Sigmoid colon (tissue), 6 donors: ENCODE measurements at regions not wholly inside any gene's neighbourhood (a gene's known extent, or its start where the extent isn't known, plus 50 kb on each side); places are given as distances from the start of the nearest gene placed in this dataset.

Experiments used
- DNase-seq: peaks from one replicate; pipeline ENCODE4 v3.0.0-alpha.2; 2019
- H3K27ac ChIP-seq, 4 donors: fragments of 200-600 bp; sonication (generic); one replicate each; pipeline ENCODE4 v1.5.1; 2016 to 2019; ENCODE audit warnings: mild to moderate bottlenecking in 1 of 4
- H3K27me3 ChIP-seq, 3 donors: fragments of 200-600 bp; sonication (generic); one replicate each; pipeline ENCODE4 v1.5.1; 2019; ENCODE audit warnings: mild to moderate bottlenecking in 1 of 3
- H3K36me3 ChIP-seq, 4 donors: fragments of 200-600 bp; sonication (generic); one replicate each; pipeline ENCODE4 v1.5.1; 2016 to 2019
- H3K4me1 ChIP-seq, 4 donors: fragments of 200-600 bp; sonication (generic); one replicate each; pipeline ENCODE4 v1.5.1; 2017 to 2019
- H3K4me3 ChIP-seq, 4 donors: fragments of 200-600 bp; sonication (generic); one replicate each; pipeline ENCODE4 v1.5.1; 2017 to 2019; ENCODE audit warnings: mild to moderate bottlenecking in 2 of 4, moderate library complexity in 1 of 4
- H3K9me3 ChIP-seq, 4 donors: fragments of 200-600 bp in 3 of 4; sonication (generic) in 3 of 4; one replicate each; pipeline versions ENCODE4 v1.5.1 to v1.6.1; 2013 to 2019
- EP300 ChIP-seq, 4 donors: sonication (generic); formaldehyde crosslinking; IDR thresholded peaks; one replicate each; pipeline ENCODE4 v1.6.1; 2017; ENCODE audit warnings: antibody characterized with exemption in 4 of 4
- POLR2A ChIP-seq, 2 donors: fragments of 450-650 bp; IDR thresholded peaks; one replicate each; pipeline ENCODE4 v1.6.1; 2016; ENCODE audit warnings: antibody characterized with exemption in 2 of 2, mild to moderate bottlenecking in 2 of 2, moderate library complexity in 2 of 2
- POLR2AphosphoS5 ChIP-seq, 4 donors: sonication (generic); formaldehyde crosslinking; IDR thresholded peaks; one replicate each; pipeline ENCODE4 v1.6.1; 2017; ENCODE audit warnings: antibody characterized with exemption in 4 of 4
- WGBS, 2 donors: extraction: QIAGEN DNeasy Blood & Tissue Kit; methylation state at CpG; one replicate each; pipeline ENCODE4 v1.1.7; 2013; 5-methylcytosine and 5-hydroxymethylcytosine counted together
- intact Hi-C: fragments of 100-400 bp; cut with DNase I; formaldehyde crosslinking; loops from one replicate; pipeline ENCODE4 v1.15.1; 2023
- TF ChIP-seq, protein P1 (sequence below), 4 experiments: fragments of 450-650 bp in 3 of 4; fragments of 200-600 bp in 1 of 4; IDR thresholded peaks; one replicate each; pipeline ENCODE4 v1.5.1; 2016 to 2019; ENCODE audit warnings: antibody characterized with exemption in 4 of 4, mild to moderate bottlenecking in 3 of 4, moderate library complexity in 2 of 4
- donor health status: healthy with polysubstance abuse.
- donor health status: healthy.

DNA sequence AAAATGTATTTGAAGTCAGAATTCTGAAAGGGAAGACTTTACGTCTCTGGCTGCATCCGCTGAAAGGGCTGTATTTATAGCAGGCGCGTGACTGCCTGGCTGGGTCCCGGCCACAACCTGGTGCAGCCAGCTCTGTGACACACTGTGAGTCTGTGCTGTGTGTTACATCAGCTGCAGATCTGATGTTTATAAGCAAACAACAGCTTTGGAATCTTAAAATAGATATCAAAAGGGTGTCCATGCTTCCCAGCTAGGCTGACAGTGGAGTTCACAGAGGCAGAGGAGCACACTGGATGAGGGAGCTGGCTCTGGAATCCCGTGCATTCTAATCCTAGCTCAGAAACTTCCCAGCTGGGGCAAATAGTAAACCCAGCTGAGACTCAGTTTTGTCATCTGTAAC is 433.4 kb upstream of the BRINP1 start:
- Histone ChIP-seq H3K4me3 (no peak overlapping the region), H3K27me3 (no peaks in the 10 kb centered on the region), H3K9me3 (no peaks in the 10 kb centered on the region), H3K36me3 (no peaks in the 10 kb centered on the region), H3K4me1 (peaks cover 0 to 17% (median 11%) of the 10 kb centered on the region in 4 donors), H3K27ac (peak overlapping the region in 3 of 4 donors; percentile 45 to 66 (median 58))
- intact Hi-C loops = loop anchor here (5.0 kb wide), 1 partner anchor 65 kb away; no protein-coding TSS in a partner anchor
- TF ChIP-seq POLR2AphosphoS5 (IDR thresholded peaks at IDR 0.05) (peak in 3 of 4 donors; percentile 58 to 76 (median 72)), POLR2A (IDR thresholded peaks at IDR 0.05) (no peak), EP300 (IDR thresholded peaks at IDR 0.05) (peak in 3 of 4 donors; percentile 25 to 72 (median 37))
- WGBS, 2 donors = 15 to 27% methylated on average over 6 of the region's 6 CpGs
- DNase-seq = peak; percentile 85

DNA sequence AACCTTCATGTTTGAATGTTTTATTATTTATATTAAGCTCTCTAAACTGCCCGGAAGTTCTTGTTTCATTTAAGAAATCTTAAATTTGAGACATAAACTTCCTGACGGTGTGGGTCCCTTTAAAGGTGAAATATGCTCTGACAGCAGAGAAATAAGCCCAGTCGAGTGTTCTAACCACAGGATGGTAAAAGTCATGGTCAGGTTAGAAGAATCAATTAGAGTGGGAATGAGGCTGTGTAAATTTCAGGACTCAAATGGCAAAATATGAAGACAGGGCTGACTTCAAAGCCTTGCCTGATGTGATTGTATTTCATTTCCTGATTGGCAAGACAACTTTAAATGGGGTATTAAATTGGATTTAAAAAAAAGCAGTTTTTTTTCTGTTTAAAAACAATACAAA is 432.9 kb upstream of the BRINP1 start:
- peak overlapping the region in 3 of 4 donors; percentile 45 to 66 (median 58) for H3K27ac ChIP-seq
- no peaks in the 10 kb centered on the region for H3K9me3 ChIP-seq
- DNase-seq = no peak
- H3K27me3 ChIP-seq = no peaks in the 10 kb centered on the region
- 30 to 33% methylated on average over 3 of the region's 3 CpGs for WGBS, 2 donors
- no peaks in the 10 kb centered on the region for H3K36me3 ChIP-seq
- H3K4me1 ChIP-seq = peaks cover 0 to 17% (median 11%) of the 10 kb centered on the region in 4 donors
- intact Hi-C loops = loop anchor here (5.0 kb wide), 1 partner anchor 65 kb away; no protein-coding TSS in a partner anchor
- TF ChIP-seq POLR2A (IDR thresholded peaks at IDR 0.05) (no peak), EP300 (IDR thresholded peaks at IDR 0.05) (no peak), POLR2AphosphoS5 (IDR thresholded peaks at IDR 0.05) (no peak)
- TF ChIP-seq, protein P1, sequence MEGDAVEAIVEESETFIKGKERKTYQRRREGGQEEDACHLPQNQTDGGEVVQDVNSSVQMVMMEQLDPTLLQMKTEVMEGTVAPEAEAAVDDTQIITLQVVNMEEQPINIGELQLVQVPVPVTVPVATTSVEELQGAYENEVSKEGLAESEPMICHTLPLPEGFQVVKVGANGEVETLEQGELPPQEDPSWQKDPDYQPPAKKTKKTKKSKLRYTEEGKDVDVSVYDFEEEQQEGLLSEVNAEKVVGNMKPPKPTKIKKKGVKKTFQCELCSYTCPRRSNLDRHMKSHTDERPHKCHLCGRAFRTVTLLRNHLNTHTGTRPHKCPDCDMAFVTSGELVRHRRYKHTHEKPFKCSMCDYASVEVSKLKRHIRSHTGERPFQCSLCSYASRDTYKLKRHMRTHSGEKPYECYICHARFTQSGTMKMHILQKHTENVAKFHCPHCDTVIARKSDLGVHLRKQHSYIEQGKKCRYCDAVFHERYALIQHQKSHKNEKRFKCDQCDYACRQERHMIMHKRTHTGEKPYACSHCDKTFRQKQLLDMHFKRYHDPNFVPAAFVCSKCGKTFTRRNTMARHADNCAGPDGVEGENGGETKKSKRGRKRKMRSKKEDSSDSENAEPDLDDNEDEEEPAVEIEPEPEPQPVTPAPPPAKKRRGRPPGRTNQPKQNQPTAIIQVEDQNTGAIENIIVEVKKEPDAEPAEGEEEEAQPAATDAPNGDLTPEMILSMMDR (IDR thresholded peaks at IDR 0.05) = no peak
- H3K4me3 ChIP-seq = no peak overlapping the region

GRCh38 chr9:119801311-119801710 is 432.1 kb upstream of the BRINP1 start:
- Histone ChIP-seq H3K4me3 (no peak overlapping the region), H3K36me3 (no peaks in the 10 kb centered on the region), H3K9me3 (no peaks in the 10 kb centered on the region), H3K27ac (peak overlapping the region in 3 of 4 donors; percentile 29 to 58 (median 45)), H3K4me1 (peaks cover 0 to 17% (median 11%) of the 10 kb centered on the region in 4 donors), H3K27me3 (no peaks in the 10 kb centered on the region)
- TF ChIP-seq POLR2A (IDR thresholded peaks at IDR 0.05) (no peak), POLR2AphosphoS5 (IDR thresholded peaks at IDR 0.05) (no peak), EP300 (IDR thresholded peaks at IDR 0.05) (no peak)
- TF ChIP-seq, protein P1 (IDR thresholded peaks at IDR 0.05) = no peak
- 78 to 89% methylated on average over 4 of the region's 4 CpGs for WGBS, 2 donors
- DNase-seq = no peak
- intact Hi-C loops = loop anchor here (5.0 kb wide), 1 partner anchor 66 kb away; no protein-coding TSS in a partner anchor

DNA sequence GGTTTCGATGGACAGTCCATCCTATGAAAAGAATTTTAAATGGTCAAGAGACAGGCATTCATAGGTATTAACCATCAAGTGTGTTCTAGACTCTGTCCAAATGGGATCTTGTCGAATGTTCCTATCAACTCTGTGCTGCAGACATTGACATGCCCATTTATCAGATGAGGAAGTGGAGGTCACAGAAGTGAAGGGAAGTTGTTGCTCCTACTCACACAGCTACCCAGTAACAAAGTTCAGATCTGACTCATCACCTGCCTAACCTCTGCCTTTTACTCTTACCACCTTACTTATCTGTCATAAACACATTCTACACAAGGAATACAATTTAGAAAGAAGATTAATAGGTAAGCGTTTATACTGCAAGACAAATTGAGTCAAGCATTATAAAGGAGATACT is 426.2 kb upstream of the BRINP1 start:
- intact Hi-C loops = no loop called here
- 76 to 91% methylated on average over 3 of the region's 3 CpGs for WGBS, 2 donors
- no peak overlapping the region for H3K27ac ChIP-seq
- H3K4me1 ChIP-seq = peaks cover 0 to 10% (median 0%) of the 10 kb centered on the region in 4 donors
- H3K27me3 ChIP-seq = no peaks in the 10 kb centered on the region
- no peak overlapping the region for H3K4me3 ChIP-seq
- no peak for DNase-seq
- no peaks in the 10 kb centered on the region for H3K36me3 ChIP-seq
- no peak for TF ChIP-seq EP300 (IDR thresholded peaks at IDR 0.05)
- TF ChIP-seq, protein P1 (IDR thresholded peaks at IDR 0.05) = no peak
- no peak for TF ChIP-seq POLR2A (IDR thresholded peaks at IDR 0.05)
- TF ChIP-seq POLR2AphosphoS5 (IDR thresholded peaks at IDR 0.05) = no peak
- no peaks in the 10 kb centered on the region for H3K9me3 ChIP-seq

GRCh38 chr9:119794836-119795235 is 425.6 kb upstream of the BRINP1 start:
- Histone ChIP-seq H3K27ac (no peak overlapping the region), H3K27me3 (no peaks in the 10 kb centered on the region), H3K9me3 (no peaks in the 10 kb centered on the region), H3K4me3 (no peak overlapping the region), H3K4me1 (peaks cover 0 to 10% (median 0%) of the 10 kb centered on the region in 4 donors), H3K36me3 (no peaks in the 10 kb centered on the region)
- DNase-seq = no peak
- intact Hi-C loops = no loop called here
- 80 to 81% methylated on average over 6 of the region's 6 CpGs for WGBS, 2 donors
- TF ChIP-seq POLR2AphosphoS5 (IDR thresholded peaks at IDR 0.05) = no peak
- no peak for TF ChIP-seq POLR2A (IDR thresholded peaks at IDR 0.05)
- TF ChIP-seq, protein P1 (IDR thresholded peaks at IDR 0.05) = no peak
- no peak for TF ChIP-seq EP300 (IDR thresholded peaks at IDR 0.05)
